Stimulated activated CD4-positive, alpha-beta T cell treated with anti-CD3 and anti-CD28 coated beads, Interleukin-1b, Interleukin-23, amount 100 ng/mL, for 4 hours (primary cell): ENCODE measurements at regions not wholly inside any gene's neighbourhood (a gene's known extent, or its start where the extent isn't known, plus 50 kb on each side); places are given as distances from the start of the nearest gene placed in this dataset.

Experiments used
- DNase-seq, 2 donors: peaks; one replicate each; pipeline ENCODE4 v3.0.0-alpha.2; 2020; ENCODE audit warnings: low read depth in 2 of 2

- no peak for DNase-seq
Measured at GRCh38 chr13:33515146-33515545, 229.6 kb upstream of the STARD13 start.

GRCh38 chr13:33518452-33518851 is 232.9 kb upstream of the STARD13 start:
- DNase-seq: no peak

GRCh38 chr13:33519561-33520467 is 234.3 kb upstream of the STARD13 start:
- no peak for DNase-seq

DNA sequence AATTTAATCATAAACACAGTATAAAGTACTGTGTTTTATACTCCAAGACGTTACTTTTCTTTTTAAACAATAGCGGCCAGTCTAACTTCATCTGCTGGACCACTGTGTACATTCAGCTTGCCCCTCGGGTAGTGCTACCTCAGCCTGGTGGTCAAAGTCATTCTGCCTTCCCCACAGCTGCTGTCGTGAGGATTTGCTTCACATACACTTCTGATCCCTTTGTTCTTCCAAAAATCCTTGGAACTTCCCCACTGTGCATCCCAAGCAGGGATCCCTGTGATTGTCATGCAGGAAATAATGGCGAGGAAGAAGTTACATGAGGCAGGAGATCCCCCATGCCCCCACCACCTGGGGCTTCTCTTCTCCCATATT is 234.9 kb upstream of the STARD13 start:
- no peak for DNase-seq

GRCh38 chr13:33524086-33524485 is 238.5 kb upstream of the STARD13 start:
- DNase-seq: no peak

DNA sequence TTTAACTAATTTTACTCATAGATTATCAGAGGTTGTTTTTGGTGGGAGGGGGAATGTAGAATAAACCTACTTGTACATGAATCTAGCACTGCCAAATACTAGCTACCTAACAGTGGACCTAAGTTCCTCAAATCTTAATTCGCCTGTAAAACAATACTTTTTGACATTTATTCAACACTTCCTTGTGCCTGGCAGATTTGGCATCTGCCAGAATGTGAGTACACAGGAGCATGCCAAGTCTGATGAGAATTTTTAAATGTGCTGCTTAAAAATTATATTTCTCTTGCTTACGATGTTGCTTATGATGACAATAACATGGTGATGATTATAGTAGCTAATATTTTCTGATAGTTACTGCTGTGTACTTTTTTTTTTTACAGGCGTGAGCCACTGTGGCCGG is 240.2 kb upstream of the STARD13 start:
- DNase-seq: no peak

DNA sequence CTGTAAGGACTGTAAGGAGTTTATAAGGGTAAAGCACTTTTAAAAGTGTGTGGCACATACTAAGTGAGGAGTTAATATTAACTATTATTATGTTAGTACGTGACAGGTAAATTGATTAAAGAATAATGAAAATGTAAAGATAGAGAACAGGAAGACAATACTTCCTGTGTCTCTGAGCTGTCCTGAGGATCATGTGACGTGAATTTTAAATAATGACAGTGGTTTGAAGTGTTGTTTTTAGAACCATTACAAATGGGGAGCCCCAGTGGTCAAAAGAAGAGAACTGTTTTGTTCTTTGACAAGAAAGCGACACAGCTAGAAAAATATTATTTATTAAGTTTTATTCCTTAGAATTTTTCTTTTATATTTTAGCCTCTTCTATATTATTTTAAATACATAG is 241.2 kb upstream of the STARD13 start:
- DNase-seq: no peak

- DNase-seq: no peak
Measured at GRCh38 chr13:33528896-33529295, 243.3 kb upstream of the STARD13 start.

GRCh38 chr13:33531484-33531883 is 245.9 kb upstream of the STARD13 start:
- DNase-seq: no peak

DNA sequence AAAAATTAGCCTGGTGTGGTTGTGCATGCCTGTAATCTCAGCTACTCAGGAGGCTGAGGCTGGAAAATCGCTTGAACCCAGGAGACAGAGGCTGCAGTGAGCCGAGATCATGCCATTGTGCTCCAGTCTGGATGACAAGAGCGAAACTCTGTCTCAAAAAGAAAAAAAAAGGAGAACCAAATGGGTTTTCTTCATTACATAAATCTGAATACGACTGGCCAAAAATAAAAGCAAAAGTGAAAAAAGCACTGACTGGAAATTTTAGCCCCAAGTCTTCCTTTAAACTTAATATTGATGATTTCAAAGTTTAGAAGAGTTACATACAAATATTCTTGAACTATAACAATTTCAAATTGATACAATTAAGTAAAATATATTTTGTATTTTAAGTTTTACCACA is 249.5 kb upstream of the STARD13 start:
- DNase-seq: no peak

- no peak for DNase-seq
Measured at GRCh38 chr13:33536601-33537000, 251.0 kb upstream of the STARD13 start.

GRCh38 chr13:33537026-33537425 is 251.5 kb upstream of the STARD13 start:
- DNase-seq: no peak

- no peak for DNase-seq
Measured at GRCh38 chr13:33537676-33538075, 252.1 kb upstream of the STARD13 start.

GRCh38 chr13:33541456-33541855 is 255.9 kb upstream of the STARD13 start:
- no peak for DNase-seq

DNA sequence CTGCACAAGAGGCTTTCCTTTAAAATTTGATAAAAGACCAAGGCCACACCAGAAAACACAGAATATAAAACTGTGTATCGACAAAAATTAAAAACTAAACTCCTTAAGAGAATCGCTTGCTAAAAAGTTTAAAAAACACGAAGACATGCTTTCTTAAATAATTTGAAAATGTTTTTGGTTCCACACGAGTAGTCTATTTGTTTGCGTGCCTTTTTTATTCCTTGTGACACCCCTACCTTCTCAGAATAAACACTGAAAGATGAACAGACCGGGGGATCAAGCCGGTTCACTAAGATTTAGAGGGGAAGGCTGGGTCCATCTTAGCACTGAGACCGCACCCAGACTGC is 256.4 kb upstream of the STARD13 start:
- no peak for DNase-seq

GRCh38 chr13:33542309-33543088 is 256.9 kb upstream of the STARD13 start:
- DNase-seq: peak; percentile 98

GRCh38 chr13:33543089-33543459 is 257.5 kb upstream of the STARD13 start:
- DNase-seq: no peak

DNA sequence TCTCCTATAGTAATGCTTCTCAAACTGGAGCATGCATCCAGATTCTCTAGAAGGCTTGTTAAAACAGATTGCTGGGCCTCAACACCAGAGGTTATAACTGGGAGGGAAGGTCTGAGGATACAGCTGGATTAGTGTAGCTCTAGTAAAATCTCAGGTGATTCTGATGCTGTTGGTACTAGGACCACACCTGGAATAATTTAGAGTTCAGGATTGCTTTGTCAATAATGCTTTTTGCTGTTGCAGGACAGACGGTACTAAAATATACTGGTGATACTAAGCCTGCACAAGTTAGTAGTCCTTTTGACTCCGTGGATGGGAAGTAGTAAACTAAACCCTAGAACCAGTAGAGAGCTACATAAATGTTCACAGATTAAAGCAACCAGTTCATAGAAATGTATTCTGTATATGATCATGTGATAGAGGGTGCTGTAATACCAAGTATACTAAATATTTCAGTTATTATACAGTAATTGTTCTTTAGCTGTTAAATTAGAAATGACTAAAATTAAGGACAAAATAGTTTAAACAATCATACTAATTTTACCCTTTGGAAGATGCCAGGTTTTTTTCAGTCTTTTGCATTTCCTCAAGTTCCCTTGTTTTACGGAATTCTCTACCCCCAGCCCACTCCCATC is 258.2 kb upstream of the STARD13 start:
- no peak for DNase-seq

GRCh38 chr13:33544308-33544707 is 258.8 kb upstream of the STARD13 start:
- no peak for DNase-seq

- DNase-seq: no peak
Measured at GRCh38 chr13:33545492-33545891, 259.9 kb upstream of the STARD13 start.

GRCh38 chr13:33547035-33547434 is 261.5 kb upstream of the STARD13 start:
- no peak for DNase-seq

- no peak for DNase-seq
Measured at GRCh38 chr13:33548069-33548468, 262.5 kb upstream of the STARD13 start.

DNA sequence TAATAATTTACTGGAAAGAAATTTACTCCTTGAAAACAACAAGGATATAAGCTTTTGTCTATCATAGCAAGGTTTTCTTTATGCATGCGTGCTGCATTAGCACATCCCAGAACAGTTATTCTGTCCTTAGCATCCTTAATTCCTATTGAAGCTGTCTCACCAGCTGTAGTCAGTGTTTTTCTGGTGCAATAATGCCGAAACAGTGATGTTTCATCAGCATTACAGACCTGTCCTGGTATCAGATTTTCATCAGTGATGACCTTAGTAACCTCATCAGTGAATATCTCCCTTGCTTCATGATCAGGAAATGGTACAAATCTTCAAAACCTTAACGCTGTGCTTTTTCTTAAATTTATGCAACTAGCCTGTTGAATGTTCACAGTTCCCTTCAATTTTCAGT is 264.7 kb upstream of the STARD13 start:
- no peak for DNase-seq
